ENCODE measurements at regions not wholly inside any gene's neighbourhood (a gene's known extent, or its start where the extent isn't known, plus 50 kb on each side); places are given as distances from the start of the nearest gene placed in this dataset.

- TF ChIP-seq ZBTB43 (CRISPR knock-in tag; IDR thresholded peaks at IDR 0.05) (no peak), ILF3 (IDR thresholded peaks at IDR 0.05; ENCODE audit: borderline replicate concordance) (no peak)
These were observed 93.0 kb upstream of the ID2 start (continued) for GRCh38 chr2:8588831-8589191.

DNA sequence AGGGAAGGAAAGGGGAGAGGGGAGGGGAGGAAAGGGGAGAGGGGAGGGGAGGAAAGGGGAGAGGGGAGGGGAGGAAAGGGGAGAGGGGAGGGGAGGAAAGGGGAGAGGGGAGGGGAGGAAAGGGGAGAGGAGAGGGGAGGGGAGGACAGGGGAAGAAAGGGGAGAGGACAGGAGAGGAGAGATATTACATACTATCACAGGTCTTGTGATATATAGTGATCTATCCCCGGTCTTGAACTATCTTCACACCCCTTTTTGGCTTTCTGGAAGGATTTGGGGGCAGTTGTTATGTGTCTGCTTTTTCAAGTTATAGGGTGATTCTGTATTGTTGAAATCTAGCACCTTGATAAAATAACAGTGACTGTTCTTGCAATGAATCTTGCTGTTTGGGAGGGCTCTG is 92.1 kb upstream of the ID2 start:
- peaks cover 14 to 18% of the 10 kb centered on the region in 2 experiments for H3K4me1 ChIP-seq (replicated peaks in 1 of 2; ENCODE audit: control insufficient read depth in 2 of 2, insufficient read depth in 2 of 2, low read length in 2 of 2)
- in situ Hi-C loops (cut with MboI) (no loop called here), intact Hi-C loops (cut with micrococcal nuclease) (no loop called here)
- no peaks in the 10 kb centered on the region for H4K20me1 ChIP-seq (replicated peaks; ENCODE audit: control insufficient read depth, insufficient read depth, low read length)
- H2AFZ ChIP-seq (ENCODE audit: low read depth, low read length): no peak overlapping the region
- no peaks in the 10 kb centered on the region for H3K9me3 ChIP-seq (replicated peaks; ENCODE audit: control insufficient read depth, insufficient read depth, low read depth, low read length)
- no peak overlapping the region for H3K27ac ChIP-seq (ENCODE audit: extremely low read depth, low read depth, low read length)
- H3K27me3 ChIP-seq (ENCODE audit: control insufficient read depth in 2 of 2, insufficient read depth in 2 of 2, low read length in 2 of 2): peaks cover 5 to 52% of the 10 kb centered on the region in 2 experiments; a peak in 4 of 5 replicates
- 20% methylated on average over 1 of the region's 1 CpG for WGBS (ENCODE audit: insufficient coverage, low coverage, missing lambda C conversion rate)
- ATAC-seq (no peak), FAIRE-seq (no peak), DNase-seq (ENCODE audit: extremely low read depth in 1 of 4, low spot score in 3 of 4) (no peak)
- no peaks in the 10 kb centered on the region for H3K9me1 ChIP-seq (ENCODE audit: control insufficient read depth, insufficient read depth, low read length)
- H3K4me2 ChIP-seq (ENCODE audit: insufficient read depth, low read length): no peak overlapping the region
- CTCF ChIA-PET (ENCODE audit: low intra/inter-chr PET ratio): no interaction called here
- BruUV-seq (replicated peaks): no TSS peak
- H3K9ac ChIP-seq (ENCODE audit: insufficient read depth in 1 of 2, low read depth in 2 of 2, low read length in 2 of 2): no peak overlapping the region
- no peak overlapping the region for H3K4me3 ChIP-seq
- H3K36me3 ChIP-seq (ENCODE audit: control insufficient read depth, insufficient read depth, low read length): no peaks in the 10 kb centered on the region
- H3K79me2 ChIP-seq (ENCODE audit: control insufficient read depth, insufficient read depth, low read length): no peaks in the 10 kb centered on the region
- POLR2A ChIA-PET: interaction anchor here (0.6 to 4.6 kb wide), 3 partner anchors 7 to 92 kb away, joined by 3 to 33 read pairs (median 4); partner anchors contain the start of gene ID2
- no peak for TF ChIP-seq XRCC5 (IDR thresholded peaks at IDR 0.05; ENCODE audit: low read depth, low read length)
- TF ChIP-seq RBBP5 (IDR thresholded peaks at IDR 0.05; ENCODE audit: borderline replicate concordance, insufficient read depth, low read length, poor library complexity, severe bottlenecking): no peak
- no peak for TF ChIP-seq C11orf30 (IDR thresholded peaks at IDR 0.05; ENCODE audit: low read depth)
- TF ChIP-seq ZNF23 (CRISPR knock-in tag; IDR thresholded peaks at IDR 0.05): no peak
- TF ChIP-seq NFIX (CRISPR knock-in tag; IDR thresholded peaks at IDR 0.05; ENCODE audit: low read depth): no peak
- TF ChIP-seq CTCFL (IDR thresholded peaks at IDR 0.05; ENCODE audit: borderline replicate concordance, insufficient read depth, low read depth, low read length, poor library complexity, severe bottlenecking): no peak
- TF ChIP-seq ZBTB8A (IDR thresholded peaks at IDR 0.05; ENCODE audit: partially characterized antibody): no peak
- TF ChIP-seq TGIF2 (CRISPR knock-in tag; IDR thresholded peaks at IDR 0.05): no peak
- no peak for TF ChIP-seq ARHGAP35 (IDR thresholded peaks at IDR 0.05; ENCODE audit: partially characterized antibody)
- no peak for TF ChIP-seq TAL1 (IDR thresholded peaks at IDR 0.05)
- TF ChIP-seq NKRF (IDR thresholded peaks at IDR 0.05; ENCODE audit: borderline replicate concordance): no peak
- no peak for TF ChIP-seq TCF3 (CRISPR knock-in tag; IDR thresholded peaks at IDR 0.05)
- no peak for TF ChIP-seq MTA2 (IDR thresholded peaks at IDR 0.05; ENCODE audit: low read depth)
- no peak for TF ChIP-seq ZBTB7A (IDR thresholded peaks at IDR 0.05; ENCODE audit: borderline replicate concordance, control insufficient read depth, low read depth, low read length)
- TF ChIP-seq SPI1 (IDR thresholded peaks at IDR 0.05; ENCODE audit: borderline replicate concordance, low read depth, low read length): no peak
- no peak for TF ChIP-seq NCOA1 (IDR thresholded peaks at IDR 0.05; ENCODE audit: low read depth)

Data from K562 (cell line).